Peyer's patch (tissue), 4 donors: ENCODE measurements at regions not wholly inside any gene's neighbourhood (a gene's known extent, or its start where the extent isn't known, plus 50 kb on each side); places are given as distances from the start of the nearest gene placed in this dataset.

Experiments used
- CTCF ChIP-seq, 6 experiments: fragments of 450-650 bp in 4 of 6; fragments of 200-600 bp in 2 of 6; sonication (generic) in 1 of 6; IDR thresholded peaks; one replicate each; pipeline ENCODE4 v1.5.1; 2017 to 2019; ENCODE audit warnings: antibody characterized with exemption in 6 of 6, mild to moderate bottlenecking in 3 of 6, moderate library complexity in 1 of 6
- POLR2A ChIP-seq, 2 donors: fragments of 450-650 bp; IDR thresholded peaks; one replicate each; pipeline ENCODE4 v1.5.1; 2017; ENCODE audit warnings: antibody characterized with exemption in 2 of 2, mild to moderate bottlenecking in 2 of 2, moderate library complexity in 2 of 2

- TF ChIP-seq CTCF (IDR thresholded peaks at IDR 0.05) (no peak), POLR2A (IDR thresholded peaks at IDR 0.05) (no peak)
Measured at GRCh38 chr9:4935001-4935672, 49.9 kb upstream of the JAK2 start.
